CD4-positive, alpha-beta T cell treated with Interleukin-6 for 4 hours (primary cell): ENCODE measurements at regions not wholly inside any gene's neighbourhood (a gene's known extent, or its start where the extent isn't known, plus 50 kb on each side); places are given as distances from the start of the nearest gene placed in this dataset.
A peak's percentile ranks its signal among the peaks of the same experiment; 100 is the strongest.
"Not testable (repeated sequence)": the region's sequence is repeated elsewhere in the genome, so short reads cannot be mapped to it uniquely, and the experiment has no call there.

ENCODE experiments used
- DNase-seq: peaks from one replicate; pipeline ENCODE4 v3.0.0-alpha.2; 2020; ENCODE audit warnings: mixed read lengths

- DNase-seq: no peak
Measured at GRCh38 chr12:69149270-69149669, 90.1 kb upstream of the CPSF6 start.

GRCh38 chr12:69150083-69150795 is 89.1 kb upstream of the CPSF6 start:
- no peak for DNase-seq

DNA sequence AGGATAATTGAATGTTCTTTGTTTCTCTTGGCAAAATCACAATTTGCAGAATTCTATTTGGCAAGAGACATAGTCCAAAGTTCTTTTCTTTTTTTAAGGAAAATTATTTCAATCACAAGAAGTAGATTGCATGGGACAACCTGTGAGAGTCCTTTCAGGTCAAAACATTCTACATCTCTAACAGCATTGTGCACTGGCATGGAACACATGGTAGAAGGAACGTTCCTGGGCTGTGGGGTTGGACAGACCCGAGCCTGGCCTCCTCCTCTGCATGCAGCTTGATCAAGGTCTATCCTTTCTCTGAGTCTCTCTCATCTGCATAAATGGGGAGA is 88.6 kb upstream of the CPSF6 start:
- DNase-seq: no peak

DNA sequence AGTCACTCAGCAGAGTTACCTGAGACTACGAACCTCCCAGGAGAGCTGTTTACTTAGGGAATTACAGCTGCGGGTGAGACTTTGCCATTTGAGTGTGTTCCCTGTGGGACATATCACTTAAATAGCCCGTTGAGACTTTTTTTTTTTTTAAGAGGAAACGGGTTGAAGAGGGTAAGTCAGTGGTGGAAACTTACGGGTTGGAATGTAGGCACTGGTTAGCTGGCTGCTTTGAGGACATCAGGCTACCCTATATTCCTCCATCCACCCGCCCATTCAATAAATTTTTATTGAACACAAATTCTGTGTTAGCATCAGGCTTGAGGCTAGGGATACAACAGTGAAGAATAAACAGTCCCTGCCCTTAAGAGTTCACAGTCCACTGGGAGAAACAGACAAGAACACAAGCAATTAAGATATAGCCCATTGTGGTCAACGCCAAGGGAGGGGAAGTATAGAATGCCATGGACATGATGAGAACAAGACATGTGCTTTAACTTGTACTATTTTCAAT is 88.1 kb upstream of the CPSF6 start:
- no peak for DNase-seq

GRCh38 chr12:69154585-69155363 is 84.6 kb upstream of the CPSF6 start:
- DNase-seq: peak; percentile 87

GRCh38 chr12:69157023-69157655 is 82.2 kb upstream of the CPSF6 start:
- peak; percentile 92 for DNase-seq

DNA sequence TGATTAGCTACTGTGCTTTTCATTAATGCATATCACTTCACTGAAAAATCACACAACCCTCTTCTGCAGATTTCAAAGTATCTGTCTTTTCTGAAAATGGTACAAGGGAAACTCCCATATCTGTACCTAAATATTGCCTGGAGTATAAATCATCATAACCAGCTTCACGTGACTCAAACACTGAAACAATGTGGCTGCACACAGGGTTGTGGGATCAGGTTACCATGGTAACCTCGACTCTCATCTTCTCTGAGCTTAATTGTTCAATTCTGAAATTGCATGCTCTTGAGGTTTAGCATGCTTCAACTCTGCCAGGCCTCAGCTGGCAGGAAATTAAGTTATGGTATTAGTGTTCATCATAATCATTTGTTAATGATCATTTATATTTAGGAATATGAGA is 77.5 kb upstream of the CPSF6 start:
- peak; percentile 27 for DNase-seq

GRCh38 chr12:69163681-69164362 is 75.5 kb upstream of the CPSF6 start:
- DNase-seq: no peak

- no peak for DNase-seq
Measured at GRCh38 chr12:69167648-69168165, 71.7 kb upstream of the CPSF6 start.

GRCh38 chr12:69168363-69168762 is 71.0 kb upstream of the CPSF6 start:
- DNase-seq: no peak

DNA sequence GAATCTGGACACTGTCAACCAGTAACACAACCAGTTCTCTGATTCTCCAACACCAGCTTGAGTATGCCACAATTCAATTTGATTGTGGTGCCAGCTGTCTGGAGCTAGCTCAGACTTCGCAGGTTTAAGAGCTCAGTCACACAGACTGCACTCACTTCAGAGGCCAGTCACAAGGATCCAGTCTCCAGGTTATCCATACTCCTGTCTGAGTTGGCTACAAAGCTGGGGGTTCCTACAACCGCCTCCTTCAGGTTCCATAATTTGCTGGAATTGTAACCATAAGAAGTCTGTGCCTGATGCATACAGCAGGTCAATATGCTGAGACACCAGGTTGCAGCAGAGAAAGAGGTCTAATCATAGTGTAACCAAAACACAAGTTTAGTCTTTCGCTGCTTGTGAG is 70.5 kb upstream of the CPSF6 start:
- no peak for DNase-seq

DNA sequence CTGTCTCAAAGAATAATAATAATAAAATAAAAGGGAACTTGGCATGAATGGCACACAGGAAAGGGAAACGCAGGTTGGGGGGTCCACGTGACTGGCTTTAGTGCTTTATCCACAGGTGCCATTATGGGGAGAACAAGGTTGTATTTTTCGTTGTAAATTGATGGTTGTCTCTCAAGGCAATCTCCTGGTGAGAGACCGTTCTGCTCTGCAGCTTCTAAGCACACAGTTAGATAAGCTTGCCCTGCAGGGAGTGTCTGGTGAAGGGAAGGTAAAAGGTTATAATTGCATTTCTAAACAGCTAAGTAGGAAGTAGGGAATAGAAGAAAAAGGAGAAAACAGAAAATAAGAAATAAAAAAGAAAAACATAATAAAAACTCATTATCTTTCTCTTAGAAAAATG is 69.1 kb upstream of the CPSF6 start:
- DNase-seq: no peak

DNA sequence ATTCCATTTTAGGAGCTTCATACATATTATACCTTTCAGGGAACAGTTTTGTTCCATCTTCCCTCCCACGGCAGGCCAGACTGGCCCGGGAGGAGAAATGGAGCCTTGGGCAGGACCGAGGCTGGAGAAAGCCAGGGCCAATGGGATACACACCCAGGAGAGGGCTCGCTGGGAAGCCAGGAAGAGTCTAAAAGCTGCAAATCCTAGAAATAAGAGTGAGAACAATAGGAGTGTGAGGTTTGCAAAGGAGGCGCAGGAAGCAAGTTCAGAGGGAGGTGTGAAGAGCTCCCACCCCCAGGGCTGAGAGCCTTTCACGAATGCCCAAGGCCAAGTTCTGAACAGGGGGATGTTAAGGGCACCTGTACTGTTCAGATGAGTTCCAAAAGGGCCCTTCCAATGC is 67.5 kb upstream of the CPSF6 start:
- DNase-seq: no peak

DNA sequence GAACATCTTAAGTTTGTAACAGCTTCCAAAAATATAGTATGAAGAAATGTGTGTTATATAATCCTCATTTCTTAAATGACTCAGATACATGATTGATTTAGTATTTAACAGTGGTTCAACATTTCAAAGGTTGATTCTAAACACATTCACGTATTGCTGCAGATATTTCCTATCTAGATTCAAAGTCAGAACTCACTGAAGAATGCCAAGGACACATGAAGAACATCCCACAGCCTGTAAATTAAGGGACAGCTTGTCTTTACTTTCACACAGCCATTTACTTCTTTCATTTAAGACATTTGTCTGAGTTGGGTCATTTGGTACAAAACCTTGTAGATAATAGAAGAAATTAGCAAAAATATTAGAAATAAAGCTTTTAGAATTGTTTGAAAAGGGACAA is 66.9 kb upstream of the CPSF6 start:
- no peak for DNase-seq

DNA sequence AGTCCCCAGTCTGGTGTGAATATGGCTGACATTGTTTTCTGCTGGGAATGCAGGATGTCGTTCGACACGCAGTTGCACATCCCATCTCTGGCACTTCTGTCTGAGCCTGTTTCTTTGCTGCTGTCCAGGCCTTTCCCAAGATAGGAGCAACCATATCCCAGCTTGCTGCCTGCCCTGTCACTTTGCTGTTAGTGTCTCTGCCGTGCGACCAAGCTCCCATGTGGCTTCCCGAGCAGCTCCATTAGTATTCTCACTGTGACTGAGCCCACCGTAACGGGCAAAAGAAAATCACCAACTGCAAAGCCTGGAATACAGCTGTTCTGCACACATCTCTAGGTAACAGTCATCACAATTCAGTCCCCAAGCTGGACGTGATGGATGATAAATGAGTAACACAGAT is 66.0 kb upstream of the CPSF6 start:
- DNase-seq: no peak

DNA sequence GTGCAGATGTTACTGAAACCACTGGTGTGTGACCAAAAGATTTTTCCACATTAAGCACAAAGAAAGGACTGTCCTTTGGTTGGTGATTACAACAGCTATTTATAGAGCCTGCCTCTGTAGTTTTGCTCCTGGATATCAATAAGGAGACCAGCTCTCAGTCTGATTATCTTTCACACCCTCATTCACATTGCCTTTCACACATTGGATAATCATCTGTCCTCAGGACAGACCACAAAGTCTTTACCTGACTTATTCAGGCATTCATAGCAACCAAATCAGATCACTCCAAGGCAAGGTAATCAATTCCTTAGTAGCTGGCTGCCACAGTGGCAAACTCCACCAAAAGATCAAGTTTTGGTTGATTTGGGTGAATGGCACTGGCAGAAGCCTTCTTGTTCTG is 59.6 kb upstream of the CPSF6 start:
- no peak for DNase-seq

DNA sequence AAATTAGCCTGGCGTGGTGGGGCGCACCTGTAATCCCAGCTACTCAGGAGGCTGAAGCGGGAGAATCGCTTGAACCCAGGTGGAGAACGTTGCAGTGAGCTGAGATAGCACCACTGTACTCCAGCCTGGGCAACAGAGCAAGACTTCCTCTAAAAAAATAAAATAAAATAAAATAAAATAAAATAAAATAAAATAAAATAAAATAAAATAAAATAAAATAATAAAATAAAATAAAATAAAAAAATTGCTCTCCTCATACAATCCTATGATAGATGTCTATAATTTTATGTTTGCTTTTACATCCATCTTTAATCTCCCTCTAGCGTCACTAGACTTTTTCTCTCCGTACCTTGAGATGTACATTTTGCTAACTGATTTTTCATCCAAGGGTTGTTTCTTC is 51.8 kb upstream of the CPSF6 start:
- not testable (repeated sequence) for DNase-seq

- no peak for DNase-seq
Measured at GRCh38 chr12:69189378-69189978, 49.9 kb upstream of the CPSF6 start.
